ENCODE measurements at regions not wholly inside any gene's neighbourhood (a gene's known extent, or its start where the extent isn't known, plus 50 kb on each side); places are given as distances from the start of the nearest gene placed in this dataset.

DNA sequence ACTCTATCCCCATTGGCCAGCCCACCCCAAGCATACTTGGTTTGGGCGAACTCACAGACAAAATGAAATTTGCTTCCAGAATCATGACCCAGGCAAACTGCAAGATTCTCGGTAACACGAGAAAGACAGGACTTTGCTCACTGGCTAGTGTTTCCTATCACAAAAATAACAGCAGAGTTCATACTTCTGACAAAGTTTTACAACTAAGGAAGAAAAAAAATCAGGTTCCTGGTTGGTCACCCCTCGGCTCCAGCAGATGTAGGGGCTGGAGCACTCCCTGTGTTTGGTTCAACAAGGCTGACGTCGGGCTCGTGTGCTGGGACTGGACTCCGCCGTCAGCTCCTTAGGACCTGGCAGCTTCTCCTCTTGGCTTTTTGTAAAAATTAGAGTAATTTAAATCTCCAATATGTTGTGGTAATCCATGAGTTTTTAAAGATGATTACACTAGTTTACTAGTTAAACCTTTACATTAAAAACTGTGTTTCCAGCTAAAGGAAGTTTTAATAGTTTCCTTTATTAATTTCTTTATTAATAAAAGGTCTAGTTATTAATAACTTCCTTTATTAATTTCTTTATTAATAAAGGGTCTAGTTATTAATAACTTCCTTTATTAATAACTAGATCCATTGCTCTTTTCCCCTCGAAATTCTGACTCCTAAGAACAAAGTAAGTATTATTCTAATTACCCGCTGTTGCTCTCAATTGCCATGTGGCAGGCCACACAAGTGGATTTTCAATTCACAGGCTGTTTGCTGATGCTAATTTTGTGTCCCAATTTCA, 115.6 kb upstream of the RNF32 start:
- TF ChIP-seq CTCF (IDR thresholded peaks at IDR 0.05) (no peak), POLR2A (IDR thresholded peaks at IDR 0.05; ENCODE audit: low read length) (no peak), ZC3H11A (IDR thresholded peaks at IDR 0.05) (no peak), HDAC2 (IDR thresholded peaks at IDR 0.05) (no peak), ZNF302 (CRISPR knock-in tag; IDR thresholded peaks at IDR 0.05) (no peak), NFE2L2 (conservative IDR thresholded peaks at IDR 0.05; ENCODE audit: low read length) (no peak), PHF8 (IDR thresholded peaks at IDR 0.05; ENCODE audit: borderline replicate concordance, low read depth) (no peak), E2F6 (IDR thresholded peaks at IDR 0.05; ENCODE audit: borderline replicate concordance, low read depth) (no peak), MYC (IDR thresholded peaks at IDR 0.05; ENCODE audit: borderline replicate concordance, low read length) (no peak), HMGXB4 (CRISPR knock-in tag; IDR thresholded peaks at IDR 0.05; ENCODE audit: borderline replicate concordance) (no peak)
